Lower leg skin (tissue), 3 donors: ENCODE measurements at regions not wholly inside any gene's neighbourhood (a gene's known extent, or its start where the extent isn't known, plus 50 kb on each side); places are given as distances from the start of the nearest gene placed in this dataset.

Experiments
- POLR2A ChIP-seq, 2 donors: fragments of 450-650 bp; IDR thresholded peaks; one replicate each; pipeline ENCODE4 v1.6.1; 2016 to 2017; ENCODE audit warnings: antibody characterized with exemption in 2 of 2, mild to moderate bottlenecking in 1 of 2, moderate library complexity in 1 of 2
- TF ChIP-seq, protein P1 (sequence below), 3 donors: fragments of 450-650 bp; IDR thresholded peaks; one replicate each; pipeline ENCODE4 v1.5.1; 2016; ENCODE audit warnings: antibody characterized with exemption in 3 of 3, mild to moderate bottlenecking in 3 of 3, moderate library complexity in 2 of 3

DNA sequence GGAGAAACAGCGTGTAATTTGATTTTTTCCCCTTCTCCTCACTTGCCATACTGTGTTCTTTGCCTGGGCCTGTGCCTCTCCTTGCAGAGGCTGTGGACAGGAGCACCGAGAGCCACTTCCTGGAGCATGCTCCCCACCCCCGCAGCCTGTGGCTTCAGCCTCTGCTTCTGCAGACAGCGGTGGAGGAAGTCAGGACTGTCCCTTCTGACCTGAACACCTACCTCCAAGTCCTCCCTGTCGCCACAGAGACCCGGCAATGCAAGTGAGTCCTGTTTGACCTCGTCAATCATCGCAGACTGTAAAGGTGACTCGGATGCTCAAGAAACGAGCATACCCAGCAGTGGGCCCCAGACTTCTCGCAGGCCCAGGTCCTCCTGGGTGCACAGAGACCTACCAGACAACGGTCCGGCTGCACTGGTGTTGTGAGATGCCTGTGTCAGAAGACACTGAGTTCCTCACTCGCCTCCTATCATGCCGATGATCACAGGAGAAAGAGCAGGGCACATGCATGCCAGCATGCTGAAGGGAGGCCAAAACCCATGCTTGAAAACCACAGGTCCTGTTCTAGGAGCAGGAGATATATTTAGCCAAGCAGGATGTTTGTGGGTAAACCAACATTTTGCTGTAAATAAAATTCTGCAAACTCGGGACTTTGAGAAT lies 198.8 kb downstream of the AUH start:
- TF ChIP-seq, protein P1, sequence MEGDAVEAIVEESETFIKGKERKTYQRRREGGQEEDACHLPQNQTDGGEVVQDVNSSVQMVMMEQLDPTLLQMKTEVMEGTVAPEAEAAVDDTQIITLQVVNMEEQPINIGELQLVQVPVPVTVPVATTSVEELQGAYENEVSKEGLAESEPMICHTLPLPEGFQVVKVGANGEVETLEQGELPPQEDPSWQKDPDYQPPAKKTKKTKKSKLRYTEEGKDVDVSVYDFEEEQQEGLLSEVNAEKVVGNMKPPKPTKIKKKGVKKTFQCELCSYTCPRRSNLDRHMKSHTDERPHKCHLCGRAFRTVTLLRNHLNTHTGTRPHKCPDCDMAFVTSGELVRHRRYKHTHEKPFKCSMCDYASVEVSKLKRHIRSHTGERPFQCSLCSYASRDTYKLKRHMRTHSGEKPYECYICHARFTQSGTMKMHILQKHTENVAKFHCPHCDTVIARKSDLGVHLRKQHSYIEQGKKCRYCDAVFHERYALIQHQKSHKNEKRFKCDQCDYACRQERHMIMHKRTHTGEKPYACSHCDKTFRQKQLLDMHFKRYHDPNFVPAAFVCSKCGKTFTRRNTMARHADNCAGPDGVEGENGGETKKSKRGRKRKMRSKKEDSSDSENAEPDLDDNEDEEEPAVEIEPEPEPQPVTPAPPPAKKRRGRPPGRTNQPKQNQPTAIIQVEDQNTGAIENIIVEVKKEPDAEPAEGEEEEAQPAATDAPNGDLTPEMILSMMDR (IDR thresholded peaks at IDR 0.05) = no peak
- no peak for TF ChIP-seq POLR2A (IDR thresholded peaks at IDR 0.05)
